HEK293T (cell line): ENCODE measurements at regions not wholly inside any gene's neighbourhood (a gene's known extent, or its start where the extent isn't known, plus 50 kb on each side); places are given as distances from the start of the nearest gene placed in this dataset.
"Not testable (repeated sequence)": the region's sequence is repeated elsewhere in the genome, so short reads cannot be mapped to it uniquely, and the experiment has no call there.

Experiments
- CTCF ChIA-PET: fragments of 350-600 bp; formaldehyde crosslinking; extraction: SDS; loops from one replicate; lab custom pipeline; 2021; ENCODE audit warnings: antibody characterized with exemption, inconsistent platforms; lab: Yijun Ruan, JAX
- POLR2A ChIA-PET: fragments of 350-600 bp; formaldehyde crosslinking; extraction: SDS; loops from one replicate; lab custom pipeline; 2020; ENCODE audit warnings: antibody characterized with exemption, inconsistent platforms; lab: Yijun Ruan, JAX
- DNase-seq: peaks from one replicate; pipeline ENCODE4 v3.0.0; 2012; ENCODE audit warnings: mixed read lengths; ENCODE audit errors: extremely low spot score
- ARNT ChIP-seq: fragments of 450-650 bp; IDR thresholded peaks from 2 replicates; pipeline ENCODE4 v1.6.1; 2017; ENCODE audit warnings: mild to moderate bottlenecking
- BHLHE40 ChIP-seq: fragments of 450-650 bp; IDR thresholded peaks from 2 replicates; pipeline ENCODE4 v1.6.1; 2016; ENCODE audit warnings: mild to moderate bottlenecking, moderate library complexity, borderline replicate concordance
- CTBP1 ChIP-seq: fragments of 450-650 bp; IDR thresholded peaks from 2 replicates; pipeline ENCODE4 v1.6.1; 2016; ENCODE audit warnings: borderline replicate concordance
- ELF4 ChIP-seq: fragments of 450-650 bp; IDR thresholded peaks from 2 replicates; pipeline ENCODE4 v1.6.1; 2017; ENCODE audit warnings: antibody characterized with exemption
- FOXA1 ChIP-seq: fragments of 450-650 bp; IDR thresholded peaks from 2 replicates; pipeline ENCODE4 v1.6.1; 2016; ENCODE audit warnings: mild to moderate bottlenecking
- FOXK2 ChIP-seq: fragments of 450-650 bp; IDR thresholded peaks from 2 replicates; pipeline ENCODE4 v1.6.1; 2016; ENCODE audit warnings: mild to moderate bottlenecking
- FOXM1 ChIP-seq: fragments of 450-650 bp; IDR thresholded peaks from 2 replicates; pipeline ENCODE4 v1.6.1; 2017; ENCODE audit warnings: mild to moderate bottlenecking, borderline replicate concordance
- HDGF ChIP-seq: fragments of 450-650 bp; IDR thresholded peaks from 2 replicates; pipeline ENCODE4 v1.6.1; 2017; ENCODE audit warnings: antibody characterized with exemption, borderline replicate concordance
- L3MBTL2 ChIP-seq: fragments of 450-650 bp; conservative IDR thresholded peaks from 2 replicates; pipeline ENCODE4 v1.6.1; 2016; ENCODE audit warnings: mild to moderate bottlenecking
- LEF1 ChIP-seq: fragments of 450-650 bp; IDR thresholded peaks from 2 replicates; pipeline ENCODE4 v1.6.1; 2017; ENCODE audit warnings: mild to moderate bottlenecking, borderline replicate concordance
- NFRKB ChIP-seq: fragments of 450-650 bp; IDR thresholded peaks from 2 replicates; pipeline ENCODE4 v1.6.1; 2016; ENCODE audit warnings: mild to moderate bottlenecking, moderate library complexity
- PKNOX1 ChIP-seq: fragments of 450-650 bp; IDR thresholded peaks from 2 replicates; pipeline ENCODE4 v1.6.1; 2016
- SP1 ChIP-seq: fragments of 450-650 bp; IDR thresholded peaks from 2 replicates; pipeline ENCODE4 v1.6.1; 2017
- SUZ12 ChIP-seq: fragments of 450-650 bp; IDR thresholded peaks from 2 replicates; pipeline ENCODE4 v1.6.1; 2016; ENCODE audit warnings: mild to moderate bottlenecking
- TARDBP ChIP-seq: fragments of 450-650 bp; IDR thresholded peaks from 2 replicates; pipeline ENCODE4 v1.6.1; 2016
- ZNF384 ChIP-seq: fragments of 450-650 bp; IDR thresholded peaks from 2 replicates; pipeline ENCODE4 v1.6.1; 2016

DNA sequence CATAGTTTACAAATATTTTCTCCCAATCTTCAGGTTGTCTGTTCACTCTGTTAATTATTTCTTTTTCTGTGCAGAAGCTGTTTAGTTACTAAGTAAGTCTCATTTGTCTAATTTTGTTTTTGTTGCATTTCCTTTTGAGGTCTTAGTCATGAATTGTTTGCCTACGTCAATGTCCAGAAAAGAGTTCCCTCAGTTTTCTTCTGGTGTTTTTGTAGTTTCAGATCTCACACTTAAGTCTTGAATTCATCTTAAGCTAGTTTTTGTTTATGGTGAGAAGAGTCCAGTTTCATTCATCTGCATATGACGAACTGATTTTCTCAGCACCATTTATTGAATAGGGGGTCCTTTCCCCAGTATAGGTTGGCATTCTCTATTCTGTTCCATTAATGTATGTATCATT lies 1252.2 kb upstream of the TMEFF2 start:
- no peak for DNase-seq
- ChIA-PET POLR2A (no interaction called here), CTCF (no interaction called here)
- TF ChIP-seq FOXK2 (no peak), CTBP1 (no peak), PKNOX1 (no peak), TARDBP (no peak), FOXA1 (no peak), L3MBTL2 (no peak), HDGF (no peak), SP1 (no peak), LEF1 (no peak), ELF4 (no peak), SUZ12 (no peak), NFRKB (no peak), BHLHE40 (no peak), ARNT (no peak), FOXM1 (no peak), ZNF384 (no peak)

DNA sequence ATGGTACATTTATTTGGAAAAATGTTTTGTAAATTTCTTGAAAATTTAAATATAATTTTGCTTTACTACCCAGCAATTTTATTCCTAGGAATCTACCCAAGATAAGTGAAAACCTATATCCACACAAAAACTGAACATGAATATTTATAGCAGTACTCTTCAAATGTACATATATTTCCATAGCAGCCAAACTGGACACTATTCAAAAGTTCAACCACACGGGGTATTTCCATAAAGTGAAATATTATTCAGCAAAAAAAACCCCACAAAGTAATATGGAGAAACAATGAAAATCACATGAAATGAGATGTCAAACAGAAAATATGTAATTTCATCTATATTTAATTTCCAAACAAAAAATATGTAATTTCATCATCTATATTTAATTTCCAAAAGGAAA lies 1247.6 kb upstream of the TMEFF2 start:
- POLR2A ChIA-PET: no interaction called here
- no peak for DNase-seq
- TF ChIP-seq LEF1 (no peak), HDGF (no peak), ARNT (no peak), SP1 (no peak), ZNF384 (no peak), FOXA1 (no peak), ELF4 (no peak), FOXM1 (no peak), L3MBTL2 (no peak), SUZ12 (no peak), BHLHE40 (no peak), TARDBP (no peak), NFRKB (no peak)
- CTCF ChIA-PET: no interaction called here

DNA sequence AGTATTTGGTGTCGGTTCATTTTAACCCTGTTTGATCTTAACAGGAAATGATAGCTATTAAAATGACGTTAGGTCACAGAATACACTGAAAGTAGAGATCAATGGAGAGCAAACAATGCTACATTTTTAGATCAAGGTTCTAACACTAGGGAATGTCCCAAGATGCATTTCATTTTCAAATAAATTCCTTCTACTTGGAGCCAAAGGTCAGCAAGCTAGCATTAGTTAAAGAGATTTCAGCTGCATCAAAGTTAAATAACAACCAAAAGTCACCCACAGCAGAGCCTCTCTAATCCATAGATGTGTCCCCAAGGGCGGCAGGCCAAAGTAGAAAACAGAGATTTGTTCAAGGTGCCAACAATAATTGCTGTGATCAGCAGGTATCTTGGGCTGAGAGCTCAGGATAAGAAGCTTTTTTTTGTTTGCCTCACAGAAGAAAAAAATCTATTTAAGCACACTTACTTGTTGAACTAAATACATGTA lies 1233.6 kb upstream of the TMEFF2 start:
- CTCF ChIA-PET: no interaction called here
- TF ChIP-seq SUZ12 (no peak), LEF1 (no peak)
- POLR2A ChIA-PET: no interaction called here
- no peak for DNase-seq

GRCh38 chr2:193412368-193412767 lies 1217.6 kb upstream of the TMEFF2 start:
- POLR2A ChIA-PET, CTCF ChIA-PET, DNase-seq: not testable (repeated sequence)

GRCh38 chr2:193409951-193410350 lies 1215.2 kb upstream of the TMEFF2 start:
- no peak for TF ChIP-seq FOXK2
- no peak for TF ChIP-seq BHLHE40
- TF ChIP-seq CTBP1: no peak
- TF ChIP-seq SP1: no peak
- TF ChIP-seq PKNOX1: no peak
- CTCF ChIA-PET: no interaction called here
- no peak for DNase-seq
- POLR2A ChIA-PET: no interaction called here

GRCh38 chr2:193382583-193382982 lies 1187.8 kb upstream of the TMEFF2 start:
- ChIA-PET CTCF (no interaction called here), POLR2A (no interaction called here)
- TF ChIP-seq L3MBTL2: no peak
- TF ChIP-seq CTBP1: no peak
- no peak for TF ChIP-seq FOXK2
- no peak for TF ChIP-seq LEF1
- TF ChIP-seq TARDBP: no peak
- TF ChIP-seq PKNOX1: no peak
- TF ChIP-seq SUZ12: no peak
- DNase-seq: no peak

DNA sequence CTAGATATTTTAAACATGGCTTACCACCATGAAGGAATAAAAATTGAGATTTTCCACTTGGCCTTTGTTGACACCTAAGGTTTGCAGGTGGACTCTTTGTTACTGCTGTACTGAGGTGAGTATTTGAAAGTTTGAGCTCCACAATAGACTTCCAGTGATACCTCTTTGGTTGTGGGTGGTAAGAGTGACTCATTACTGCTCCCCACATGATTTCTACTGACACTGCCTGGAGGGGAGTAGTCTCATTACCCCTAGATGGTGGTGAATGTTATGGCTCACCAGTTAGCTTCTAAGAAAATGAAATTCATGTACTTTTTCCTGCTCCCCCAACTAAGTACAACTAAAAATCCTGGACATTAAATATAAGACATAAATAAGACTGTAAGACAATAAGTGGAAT lies 1183.1 kb upstream of the TMEFF2 start:
- ChIA-PET CTCF (no interaction called here), POLR2A (no interaction called here)
- no peak for DNase-seq
- TF ChIP-seq HDGF: no peak
- no peak for TF ChIP-seq FOXA1
- no peak for TF ChIP-seq CTBP1
- TF ChIP-seq NFRKB: no peak
- no peak for TF ChIP-seq ELF4
- TF ChIP-seq ARNT: no peak
- no peak for TF ChIP-seq SP1
- TF ChIP-seq ZNF384: no peak
- no peak for TF ChIP-seq PKNOX1
